K562 (cell line): ENCODE measurements at regions not wholly inside any gene's neighbourhood (a gene's known extent, or its start where the extent isn't known, plus 50 kb on each side); places are given as distances from the start of the nearest gene placed in this dataset.

Experiments
- ATF3 ChIP-seq, 2 experiments: fragments of 450-650 bp in 1 of 2; sonication (generic) in 1 of 2; formaldehyde crosslinking in 1 of 2; IDR thresholded peaks in 1 of 2; conservative IDR thresholded peaks in 1 of 2; 2 replicates each; pipeline versions ENCODE4 v1.6.1 to v1.8.1; 2016 to 2023; ENCODE audit warnings: mild to moderate bottlenecking in 2 of 2, moderate library complexity in 2 of 2, inconsistent platforms in 1 of 2, missing genetic modification reagents in 1 of 2
- CCAR2 ChIP-seq: fragments of 200-400 bp; formaldehyde crosslinking; IDR thresholded peaks from 2 replicates; pipeline ENCODE4 v1.6.1; 2017; ENCODE audit warnings: mild to moderate bottlenecking, low read depth, low read length
- CTCF ChIP-seq, 3 experiments: IDR thresholded peaks in 2 of 3; conservative IDR thresholded peaks in 1 of 3; 2 replicates each; pipeline ENCODE4 v1.5.1; 2011 to 2012; ENCODE audit warnings: low read length in 3 of 3, mild to moderate bottlenecking in 3 of 3, control low read depth in 2 of 3, improper control_type of control experiment in 1 of 3, inconsistent platforms in 1 of 3, low read depth in 1 of 3, mixed read lengths in 1 of 3, moderate library complexity in 1 of 3; ENCODE audit not compliant: insufficient read depth in 2 of 3
- ELK1 ChIP-seq: sonication (generic); formaldehyde crosslinking; IDR thresholded peaks from 2 replicates; pipeline ENCODE4 v1.8.1; 2022; ENCODE audit warnings: missing genetic modification reagents
- ERF ChIP-seq: fragments of 450-650 bp; formaldehyde crosslinking; IDR thresholded peaks from 2 replicates; pipeline ENCODE4 v1.4.0; 2020; ENCODE audit warnings: mild to moderate bottlenecking, mixed read lengths
- FOXM1 ChIP-seq, 2 experiments: fragments of 450-650 bp in 1 of 2; sonication (generic) in 1 of 2; formaldehyde crosslinking in 1 of 2; IDR thresholded peaks; 2 replicates each; pipeline versions ENCODE4 v1.6.1 to v1.9.0; 2017 to 2022; ENCODE audit warnings: low read depth in 2 of 2, mild to moderate bottlenecking in 2 of 2, missing genetic modification reagents in 1 of 2, moderate library complexity in 1 of 2
- HCFC1 ChIP-seq: IDR thresholded peaks from 2 replicates; pipeline ENCODE4 v1.6.1; 2012; ENCODE audit warnings: low read depth, low read length, improper control_type of control experiment
- HDAC6 ChIP-seq: IDR thresholded peaks from 2 replicates; pipeline ENCODE4 v1.6.1; 2012; ENCODE audit warnings: low read depth, mild to moderate bottlenecking, control low read depth, inconsistent platforms, low read length, moderate library complexity
- JUN ChIP-seq, 2 experiments: sonication (generic) in 1 of 2; formaldehyde crosslinking in 1 of 2; IDR thresholded peaks; 2 replicates each; pipeline versions ENCODE4 v1.6.1 to v1.8.0; 2012 to 2022; ENCODE audit warnings: borderline replicate concordance in 2 of 2, mild to moderate bottlenecking in 2 of 2, improper control_type of control experiment in 1 of 2, low read depth in 1 of 2, low read length in 1 of 2, missing genetic modification reagents in 1 of 2
- MAX ChIP-seq: sonication (generic); formaldehyde crosslinking; IDR thresholded peaks from 2 replicates; pipeline ENCODE4 v1.9.0; 2022; ENCODE audit warnings: mild to moderate bottlenecking, missing genetic modification reagents

GRCh38 chr1:29825274-29825940, 589.1 kb downstream of the PTPRU start:
- TF ChIP-seq ATF3 (IDR thresholded peaks at IDR 0.05), result no peak
- TF ChIP-seq ATF3 (CRISPR knock-in tag; conservative IDR thresholded peaks at IDR 0.05), result no peak
- no peak for TF ChIP-seq CTCF (IDR thresholded peaks at IDR 0.05 in 2 of 3, conservative IDR thresholded peaks at IDR 0.05 in 1 of 3; ENCODE audit: insufficient read depth in 2 of 3, low read depth in 1 of 3, low read length in 3 of 3)
- TF ChIP-seq CCAR2, result no peak
- TF ChIP-seq HCFC1, result no peak
- no peak for TF ChIP-seq ELK1
- TF ChIP-seq MAX, result no peak
- TF ChIP-seq JUN (IDR thresholded peaks at IDR 0.05; ENCODE audit: borderline replicate concordance, low read depth, low read length), result no peak
- TF ChIP-seq JUN (CRISPR knock-in tag; IDR thresholded peaks at IDR 0.05; ENCODE audit: borderline replicate concordance), result no peak
- TF ChIP-seq HDAC6, result no peak
- no peak for TF ChIP-seq ERF (CRISPR knock-in tag)
- no peak for TF ChIP-seq FOXM1 (IDR thresholded peaks at IDR 0.05; ENCODE audit: low read depth)
- no peak for TF ChIP-seq FOXM1 (CRISPR knock-in tag; IDR thresholded peaks at IDR 0.05; ENCODE audit: low read depth)
